OCI-LY3 (cell line): ENCODE measurements at regions not wholly inside any gene's neighbourhood (a gene's known extent, or its start where the extent isn't known, plus 50 kb on each side); places are given as distances from the start of the nearest gene placed in this dataset.

Experiments
- H2AFZ ChIP-seq: fragments of 200-600, 300-600 bp; shearing (Covaris generic); 2 replicates; pipeline ENCODE4 v1.6.0; 2014; ENCODE audit warnings: antibody characterized with exemption, low read depth, low read length
- H3K27ac ChIP-seq: fragments of 200-600, 300-600 bp; sonication (generic); 2 replicates; pipeline ENCODE4 v1.5.1; 2014; ENCODE audit warnings: mild to moderate bottlenecking, low read length, moderate library complexity, mixed read lengths
- H3K27me3 ChIP-seq: fragments of 200-600, 300-600 bp; sonication (generic); 2 replicates; pipeline ENCODE4 v1.6.1; 2014; ENCODE audit warnings: low read depth, low read length, mixed read lengths
- H3K36me3 ChIP-seq: fragments of 200-600, 300-600 bp; sonication (generic); replicated peaks from 2 replicates; pipeline ENCODE3; 2014; ENCODE audit warnings: low read depth, low read length, mixed read lengths
- H3K4me1 ChIP-seq: fragments of 300-600, 200-600 bp; sonication (generic); 2 replicates; pipeline ENCODE4 v1.6.1; 2014; ENCODE audit warnings: low read length, mixed read lengths
- H3K4me2 ChIP-seq: fragments of 200-600, 300-600 bp; sonication (generic); 2 replicates; pipeline ENCODE4 v1.6.1; 2014; ENCODE audit warnings: low read length, mixed read lengths
- H3K4me3 ChIP-seq: fragments of 300-600, 200-600 bp; sonication (generic); 2 replicates; pipeline ENCODE4 v1.5.1; 2014; ENCODE audit warnings: antibody characterized with exemption, mild to moderate bottlenecking, low read length, moderate library complexity
- H3K79me2 ChIP-seq: fragments of 300-600, 200-600 bp; shearing (Covaris generic); 2 replicates; pipeline ENCODE4 v1.6.1; 2014; ENCODE audit warnings: mild to moderate bottlenecking, low read length, mixed read lengths
- H3K9ac ChIP-seq: fragments of 300-600, 200-600 bp; shearing (Covaris generic); 2 replicates; pipeline ENCODE4 v1.6.0; 2014; ENCODE audit warnings: mild to moderate bottlenecking, low read length, moderate library complexity
- H3K9me3 ChIP-seq: fragments of 200-600, 300-600 bp; shearing (Covaris generic); 2 replicates; pipeline ENCODE4 v1.6.1; 2014; ENCODE audit warnings: low read length, mixed read lengths; ENCODE audit not compliant: insufficient read depth
- H4K20me1 ChIP-seq: fragments of 200-600, 300-600 bp; sonication (generic); 2 replicates; pipeline ENCODE4 v1.6.1; 2016; ENCODE audit warnings: low read length, mixed read lengths; ENCODE audit not compliant: insufficient read depth
- CTCF ChIP-seq: fragments of 200-600, 300-600 bp; sonication (generic); IDR thresholded peaks from 2 replicates; pipeline ENCODE4 v1.5.1; 2014; ENCODE audit warnings: antibody characterized with exemption, low read length, low read depth
- EZH2phosphoT487 ChIP-seq: fragments of 200-600 bp; shearing (Covaris generic); IDR thresholded peaks from 2 replicates; pipeline ENCODE4 v1.6.1; 2018; ENCODE audit warnings: antibody characterized with exemption, mixed run types, low read depth

- H3K9me3 ChIP-seq = no peaks in the 10 kb centered on the region
- H3K79me2 ChIP-seq = no peaks in the 10 kb centered on the region
- H2AFZ ChIP-seq = peak overlapping the region; percentile 61
- no peak for TF ChIP-seq CTCF
- no peak for TF ChIP-seq EZH2phosphoT487
- H3K9ac ChIP-seq = no peak overlapping the region
- H3K4me3 ChIP-seq = peak overlapping the region; percentile 10
- H3K27ac ChIP-seq = peak overlapping the region; percentile 61
- H3K27me3 ChIP-seq = no peaks in the 10 kb centered on the region
- H4K20me1 ChIP-seq = no peaks in the 10 kb centered on the region
- peak overlapping the region; percentile 54 for H3K4me2 ChIP-seq
- H3K4me1 ChIP-seq = peaks cover 25% of the 10 kb centered on the region
- H3K36me3 ChIP-seq = no peaks in the 10 kb centered on the region
Observed at GRCh38 chr13:50636007-50636704, 207.3 kb downstream of the DLEU7 start.

- Histone ChIP-seq H2AFZ (no peak overlapping the region; the same call in 1 of the 2 replicates), H3K4me2 (no peak overlapping the region), H3K27ac (no peak overlapping the region), H3K36me3 (no peaks in the 10 kb centered on the region), H3K79me2 (no peaks in the 10 kb centered on the region), H3K9me3 (no peaks in the 10 kb centered on the region), H3K9ac (no peak overlapping the region), H3K4me3 (no peak overlapping the region), H3K27me3 (no peaks in the 10 kb centered on the region), H3K4me1 (no peaks in the 10 kb centered on the region), H4K20me1 (no peaks in the 10 kb centered on the region)
- no peak for TF ChIP-seq CTCF
- no peak for TF ChIP-seq EZH2phosphoT487
Observed at GRCh38 chr13:50643060-50643459, 200.4 kb downstream of the DLEU7 start.

- Histone ChIP-seq H3K79me2 (no peaks in the 10 kb centered on the region), H3K27me3 (no peaks in the 10 kb centered on the region), H3K4me1 (no peaks in the 10 kb centered on the region), H3K4me3 (no peak overlapping the region), H2AFZ (no peak overlapping the region), H4K20me1 (no peaks in the 10 kb centered on the region), H3K27ac (no peak overlapping the region), H3K9ac (no peak overlapping the region), H3K36me3 (no peaks in the 10 kb centered on the region), H3K4me2 (no peak overlapping the region), H3K9me3 (no peaks in the 10 kb centered on the region)
- no peak for TF ChIP-seq CTCF
- no peak for TF ChIP-seq EZH2phosphoT487
Observed at GRCh38 chr13:50644081-50644871, 199.2 kb downstream of the DLEU7 start.

GRCh38 chr13:50645092-50645491 is 198.4 kb downstream of the DLEU7 start:
- Histone ChIP-seq H3K9me3 (no peaks in the 10 kb centered on the region), H3K4me1 (no peaks in the 10 kb centered on the region), H3K4me2 (no peak overlapping the region), H3K27ac (no peak overlapping the region), H2AFZ (no peak overlapping the region), H3K36me3 (no peaks in the 10 kb centered on the region), H3K27me3 (no peaks in the 10 kb centered on the region), H3K4me3 (no peak overlapping the region), H3K9ac (no peak overlapping the region), H3K79me2 (no peaks in the 10 kb centered on the region), H4K20me1 (no peaks in the 10 kb centered on the region)
- TF ChIP-seq CTCF = no peak
- no peak for TF ChIP-seq EZH2phosphoT487
